ENCODE measurements at regions not wholly inside any gene's neighbourhood (a gene's known extent, or its start where the extent isn't known, plus 50 kb on each side); places are given as distances from the start of the nearest gene placed in this dataset.

DNA sequence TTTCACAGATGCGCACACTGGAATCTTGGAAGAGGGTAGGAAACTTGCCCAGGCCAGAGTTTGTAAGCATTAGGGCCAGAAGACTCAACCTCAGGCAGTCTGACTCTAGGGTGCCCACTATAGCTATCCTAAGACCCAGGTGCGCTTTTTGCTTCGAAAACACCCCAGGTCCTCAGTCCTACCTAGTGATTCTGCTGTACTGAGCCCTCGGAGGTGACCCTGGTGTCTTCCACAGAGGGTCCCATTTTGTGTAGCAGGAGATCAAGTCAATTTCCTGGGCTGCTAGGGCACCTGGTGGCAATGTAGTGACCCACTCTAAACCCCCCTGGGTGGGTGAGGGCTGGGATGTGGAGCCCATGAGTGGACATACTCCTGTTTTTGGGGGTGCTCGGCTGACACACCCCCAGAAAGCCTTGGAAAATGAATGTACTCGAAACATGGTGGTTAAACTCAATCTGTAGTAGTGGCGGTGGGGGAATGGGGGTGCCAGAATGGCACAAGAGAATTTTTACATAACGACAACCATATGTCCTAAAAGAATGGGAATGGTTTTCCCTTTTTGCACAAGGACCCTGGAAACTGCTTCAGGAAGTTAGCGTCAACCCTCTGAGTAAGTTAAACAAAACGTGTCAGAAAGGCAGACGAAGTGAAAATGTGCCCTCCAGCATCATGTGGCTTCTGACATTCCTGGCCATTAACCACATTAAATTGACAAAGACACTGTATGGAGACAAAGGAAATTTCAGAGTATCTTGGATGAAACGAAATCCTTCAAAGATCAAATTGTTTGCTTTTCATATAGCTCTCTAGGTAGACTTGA, 218.0 kb upstream of the COPS8 start:
- TF ChIP-seq POLR2A (IDR thresholded peaks at IDR 0.05) = no peak
- TF ChIP-seq, protein P1, sequence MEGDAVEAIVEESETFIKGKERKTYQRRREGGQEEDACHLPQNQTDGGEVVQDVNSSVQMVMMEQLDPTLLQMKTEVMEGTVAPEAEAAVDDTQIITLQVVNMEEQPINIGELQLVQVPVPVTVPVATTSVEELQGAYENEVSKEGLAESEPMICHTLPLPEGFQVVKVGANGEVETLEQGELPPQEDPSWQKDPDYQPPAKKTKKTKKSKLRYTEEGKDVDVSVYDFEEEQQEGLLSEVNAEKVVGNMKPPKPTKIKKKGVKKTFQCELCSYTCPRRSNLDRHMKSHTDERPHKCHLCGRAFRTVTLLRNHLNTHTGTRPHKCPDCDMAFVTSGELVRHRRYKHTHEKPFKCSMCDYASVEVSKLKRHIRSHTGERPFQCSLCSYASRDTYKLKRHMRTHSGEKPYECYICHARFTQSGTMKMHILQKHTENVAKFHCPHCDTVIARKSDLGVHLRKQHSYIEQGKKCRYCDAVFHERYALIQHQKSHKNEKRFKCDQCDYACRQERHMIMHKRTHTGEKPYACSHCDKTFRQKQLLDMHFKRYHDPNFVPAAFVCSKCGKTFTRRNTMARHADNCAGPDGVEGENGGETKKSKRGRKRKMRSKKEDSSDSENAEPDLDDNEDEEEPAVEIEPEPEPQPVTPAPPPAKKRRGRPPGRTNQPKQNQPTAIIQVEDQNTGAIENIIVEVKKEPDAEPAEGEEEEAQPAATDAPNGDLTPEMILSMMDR (IDR thresholded peaks at IDR 0.05) = no peak
- Histone ChIP-seq H3K9me3 (peaks cover 0 to 18% (median 0%) of the 10 kb centered on the region in 12 donors), H3K27me3 (no peaks in the 10 kb centered on the region), H3K4me3 (no peak overlapping the region), H3K36me3 (no peaks in the 10 kb centered on the region), H3K27ac (no peak overlapping the region), H3K4me1 (peaks cover 0 to 27% (median 0%) of the 10 kb centered on the region in 12 donors)
- intact Hi-C loops (cut with DNase I) = no loop called here
- DNase-seq = peak in 1 of 5 donors; percentile 9
- no peak for ATAC-seq
- WGBS, 4 donors = 87 to 93% (median 89%) methylated on average over 11 to 12 of the region's 12 CpGs

DNA sequence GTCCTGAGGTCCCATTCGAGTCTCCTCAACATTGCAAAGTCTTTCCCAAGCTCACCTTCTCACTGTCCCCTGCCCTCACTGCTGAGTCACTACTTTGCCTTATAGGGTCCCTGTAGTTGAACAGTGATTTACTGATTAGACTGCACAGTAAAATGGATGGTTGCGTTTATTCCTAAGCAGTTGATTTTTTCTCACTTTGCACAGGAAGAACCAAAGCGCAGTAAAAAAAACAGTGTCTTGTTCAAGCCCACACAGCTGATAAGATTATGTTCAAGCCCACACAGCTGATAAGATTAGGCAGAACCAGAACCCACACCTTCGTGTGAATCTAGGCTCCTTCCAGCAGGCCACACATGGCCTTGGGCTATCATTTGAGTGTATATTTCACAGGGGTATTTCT, 215.3 kb upstream of the COPS8 start:
- H3K36me3 ChIP-seq = no peaks in the 10 kb centered on the region
- TF ChIP-seq, protein P1 (IDR thresholded peaks at IDR 0.05) = no peak
- TF ChIP-seq POLR2A (IDR thresholded peaks at IDR 0.05) = no peak
- no peak for ATAC-seq
- 53 to 62% (median 58%) methylated on average over 4 of the region's 4 CpGs for WGBS, 4 donors
- DNase-seq = no peak
- peak overlapping the region in 1 of 12 donors; percentile 86 for H3K27ac ChIP-seq
- no peak overlapping the region for H3K4me3 ChIP-seq
- H3K4me1 ChIP-seq = peaks cover 0 to 31% (median 0%) of the 10 kb centered on the region in 12 donors
- H3K27me3 ChIP-seq = no peaks in the 10 kb centered on the region
- H3K9me3 ChIP-seq = peaks cover 0 to 7% (median 0%) of the 10 kb centered on the region in 12 donors
- intact Hi-C loops (cut with DNase I) = no loop called here

DNA sequence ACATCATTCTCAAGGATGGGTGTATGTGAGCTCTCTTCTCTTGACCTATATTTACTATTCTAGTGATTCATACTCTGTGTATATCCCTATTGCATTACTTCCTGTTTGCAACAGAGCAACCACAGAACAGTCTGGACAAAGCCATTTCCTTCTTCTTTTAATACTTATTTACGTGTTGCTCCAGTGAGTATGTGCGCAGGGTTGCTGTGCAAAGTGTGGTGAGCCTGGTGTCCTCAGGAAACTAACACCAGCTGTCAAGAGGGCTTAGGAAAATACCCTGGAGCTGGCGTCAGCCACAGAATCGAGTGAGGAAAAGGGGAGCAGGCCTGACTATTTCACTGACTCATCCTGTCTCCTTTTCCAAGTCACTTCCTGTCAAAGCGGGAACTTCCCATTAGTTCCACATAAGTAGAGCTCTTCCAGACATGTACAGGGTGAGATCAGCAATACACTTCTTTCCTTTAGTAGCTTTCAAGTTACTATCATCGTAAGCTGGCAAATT, 214.1 kb upstream of the COPS8 start:
- intact Hi-C loops (cut with DNase I) = no loop called here
- ATAC-seq (peak; percentile 62 to 91 (median 90)), DNase-seq (peak in 4 of 5 donors; percentile 27 to 74 (median 47))
- H3K4me3 ChIP-seq = no peak overlapping the region
- TF ChIP-seq, protein P1 (IDR thresholded peaks at IDR 0.05) = no peak
- TF ChIP-seq POLR2A (IDR thresholded peaks at IDR 0.05) = no peak
- H3K27me3 ChIP-seq = no peaks in the 10 kb centered on the region
- H3K36me3 ChIP-seq = no peaks in the 10 kb centered on the region
- H3K4me1 ChIP-seq = peaks cover 0 to 31% (median 6%) of the 10 kb centered on the region in 12 donors
- 34 to 45% (median 42%) methylated on average over 6 of the region's 6 CpGs for WGBS, 4 donors
- no peaks in the 10 kb centered on the region for H3K9me3 ChIP-seq
- peak overlapping the region in 6 of 12 donors; percentile 23 to 86 (median 46) for H3K27ac ChIP-seq

DNA sequence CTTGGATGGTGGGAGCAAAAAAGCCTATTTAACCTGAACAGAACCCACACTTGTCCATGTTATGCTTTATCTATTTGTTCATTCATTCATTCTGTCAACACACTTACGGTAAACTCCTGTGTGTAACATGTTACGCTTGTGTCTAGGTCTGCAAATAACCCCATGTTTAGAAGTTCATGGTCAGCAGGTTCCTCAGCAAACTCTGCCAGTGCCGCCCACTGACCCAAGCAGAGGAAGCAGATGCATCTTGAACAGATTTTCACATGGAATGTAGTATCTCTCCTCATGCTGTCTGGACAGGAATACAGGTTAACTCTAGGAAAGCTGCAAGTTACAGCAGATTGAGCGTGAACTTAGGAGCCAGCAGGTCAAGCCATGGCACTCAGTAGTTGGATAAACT, 213.7 kb upstream of the COPS8 start:
- WGBS, 4 donors = 86 to 94% (median 92%) methylated on average over 4 of the region's 4 CpGs
- peak overlapping the region in 6 of 12 donors; percentile 23 to 86 (median 46) for H3K27ac ChIP-seq

More for the DNA sequence above, 213.7 kb upstream of the COPS8 start:
- intact Hi-C loops (cut with DNase I) = no loop called here
- TF ChIP-seq, protein P1 (IDR thresholded peaks at IDR 0.05) = no peak
- no peak for TF ChIP-seq POLR2A (IDR thresholded peaks at IDR 0.05)
- DNase-seq (no peak), ATAC-seq (no peak)
- H3K4me3 ChIP-seq = no peak overlapping the region
- H3K36me3 ChIP-seq = no peaks in the 10 kb centered on the region
- H3K9me3 ChIP-seq = no peaks in the 10 kb centered on the region
- H3K27me3 ChIP-seq = no peaks in the 10 kb centered on the region
- H3K4me1 ChIP-seq = peaks cover 0 to 28% (median 6%) of the 10 kb centered on the region in 12 donors
